K562 (cell line): ENCODE measurements at regions not wholly inside any gene's neighbourhood (a gene's known extent, or its start where the extent isn't known, plus 50 kb on each side); places are given as distances from the start of the nearest gene placed in this dataset.

Experiments used
- ATAC-seq: fragments of 200-7000 bp; cut with Tn5 transposase; 3 replicates; pipeline ENCODE4 v1.9.1; 2020; ENCODE audit warnings: moderate library complexity
- BruUV-seq: library from RNA; stranded (reverse); fragments of 400-500 nt; replicated peaks from 2 replicates; lab custom pipeline; 2021; lab: Mats Ljungman, UMichigan
- CTCF ChIA-PET: fragments of 300-600 bp; formaldehyde crosslinking; extraction: SDS; loops from one replicate; lab custom pipeline; 2021; ENCODE audit warnings: low intra/inter-chr PET ratio; lab: Yijun Ruan, JAX
- POLR2A ChIA-PET: fragments of 300-600, 350-650 bp; sonication (Branson Sonifier 250); formaldehyde crosslinking; extraction: SDS; loops from one replicate; lab custom pipeline; 2021; ENCODE audit warnings: antibody characterized with exemption, inconsistent platforms; lab: Yijun Ruan, JAX
- DNase-seq, 4 experiments: peaks; one replicate each; pipeline versions ENCODE4 v3.0.0 to v3.0.0-alpha.2; 2011 to 2018; ENCODE audit warnings: low spot score in 3 of 4, mixed read lengths in 3 of 4; ENCODE audit errors: extremely low read depth in 1 of 4
- FAIRE-seq: peaks from 2 replicates; lab custom pipeline; 2011; peaks lifted over from hg19 to GRCh38; lab: Jason Lieb, UNC
- H2AFZ ChIP-seq: 2 replicates; pipeline ENCODE4 v1.6.0; 2011; ENCODE audit warnings: low read depth, low read length, control low read depth, inconsistent platforms
- H3K27ac ChIP-seq: fragments of 200-600 bp; 3 replicates; pipeline ENCODE4 v1.8.0; 2011; ENCODE audit warnings: low read depth, mild to moderate bottlenecking, control low read depth, inconsistent platforms, low read length, moderate library complexity, mixed read lengths; ENCODE audit errors: extremely low read depth
- H3K27me3 ChIP-seq, 2 experiments: fragments of 300-600 bp in 1 of 2; 2 replicates in 1 of 2; 3 replicates in 1 of 2; pipeline versions ENCODE4 v1.6.0 to v1.8.0; 2011; ENCODE audit warnings: inconsistent platforms in 2 of 2, low read length in 2 of 2, mild to moderate bottlenecking in 1 of 2, mixed read lengths in 1 of 2, moderate library complexity in 1 of 2; ENCODE audit not compliant: control insufficient read depth in 2 of 2, insufficient read depth in 2 of 2
- H3K36me3 ChIP-seq: fragments of 300-600 bp; 3 replicates; pipeline ENCODE4 v1.8.0; 2011; ENCODE audit warnings: mild to moderate bottlenecking, low read length, inconsistent platforms; ENCODE audit not compliant: control insufficient read depth, insufficient read depth
- H3K4me1 ChIP-seq, 2 experiments: fragments of 200-600 bp in 1 of 2; replicated peaks in 1 of 2; 2 replicates in 1 of 2; 3 replicates in 1 of 2; pipeline versions ENCODE4 v1.5.1 to v1.8.0; 2011; ENCODE audit warnings: inconsistent platforms in 2 of 2, low read length in 2 of 2, mild to moderate bottlenecking in 1 of 2, mixed read lengths in 1 of 2, moderate library complexity in 1 of 2; ENCODE audit not compliant: control insufficient read depth in 2 of 2, insufficient read depth in 2 of 2
- H3K4me2 ChIP-seq: 2 replicates; pipeline ENCODE4 v1.6.1; 2011; ENCODE audit warnings: low read length, control low read depth, inconsistent platforms, mixed read lengths; ENCODE audit not compliant: insufficient read depth
- H3K4me3 ChIP-seq: fragments of 200-600 bp; sonication (generic), shearing (Covaris generic); 2 replicates; pipeline ENCODE4 v1.5.1; 2016; ENCODE audit warnings: control low read depth, inconsistent platforms
- H3K79me2 ChIP-seq: fragments of 200-600 bp; 3 replicates; pipeline ENCODE4 v1.8.0; 2011; ENCODE audit warnings: low read length, inconsistent platforms; ENCODE audit not compliant: control insufficient read depth, insufficient read depth
- H3K9ac ChIP-seq, 2 experiments: 2 replicates each; pipeline versions ENCODE4 v1.6.0 to v1.6.1; 2011; ENCODE audit warnings: low read depth in 2 of 2, low read length in 2 of 2, control low read depth in 1 of 2, inconsistent platforms in 1 of 2, mild to moderate bottlenecking in 1 of 2, mixed read lengths in 1 of 2; ENCODE audit not compliant: insufficient read depth in 1 of 2
- H3K9me1 ChIP-seq: one replicate; pipeline ENCODE4 v1.6.0; 2011; ENCODE audit warnings: inconsistent platforms, mild to moderate bottlenecking, low read length, moderate library complexity; ENCODE audit not compliant: control insufficient read depth, insufficient read depth
- H3K9me3 ChIP-seq: replicated peaks from 2 replicates; pipeline ENCODE4 v1.5.1; 2011; ENCODE audit warnings: low read depth, low read length, inconsistent platforms; ENCODE audit not compliant: control insufficient read depth, insufficient read depth
- H4K20me1 ChIP-seq: replicated peaks from 2 replicates; pipeline ENCODE4 v1.6.1; 2011; ENCODE audit warnings: low read length, inconsistent platforms, mixed read lengths; ENCODE audit not compliant: control insufficient read depth, insufficient read depth
- FOXO4 ChIP-seq: fragments of 450-650 bp; formaldehyde crosslinking; IDR thresholded peaks from 2 replicates; pipeline ENCODE4 v1.4.0; 2020; ENCODE audit warnings: mild to moderate bottlenecking, moderate library complexity
- HDAC1 ChIP-seq, 2 experiments: fragments of 450-650 bp; IDR thresholded peaks; 2 replicates each; pipeline ENCODE4 v1.6.1; 2016 to 2017; ENCODE audit warnings: inconsistent platforms in 1 of 2, mild to moderate bottlenecking in 1 of 2, moderate library complexity in 1 of 2
- MED1 ChIP-seq: sonication (generic); formaldehyde crosslinking; IDR thresholded peaks from 2 replicates; pipeline ENCODE4 v1.8.1; 2023; ENCODE audit warnings: missing genetic modification reagents, borderline replicate concordance
- NONO ChIP-seq, 2 experiments: fragments of 200-400 bp in 1 of 2; fragments of 450-650 bp in 1 of 2; formaldehyde crosslinking in 1 of 2; IDR thresholded peaks; 2 replicates each; pipeline ENCODE4 v1.6.1; 2017; ENCODE audit warnings: low read depth in 2 of 2, mild to moderate bottlenecking in 2 of 2, moderate library complexity in 2 of 2, low read length in 1 of 2
- RFX7 ChIP-seq: fragments of 250-450 bp; sonication (Bioruptor Pico); IDR thresholded peaks from 2 replicates; pipeline ENCODE4 v1.5.1; 2021; ENCODE audit warnings: mild to moderate bottlenecking
- RUNX1 ChIP-seq: sonication (generic); IDR thresholded peaks from 2 replicates; pipeline ENCODE4 v1.6.1; 2016; ENCODE audit warnings: antibody characterized with exemption, low read depth
- THAP12 ChIP-seq: fragments of 250-450 bp; sonication (Bioruptor Pico); IDR thresholded peaks from 2 replicates; pipeline ENCODE4 v1.9.0; 2021; ENCODE audit warnings: mild to moderate bottlenecking, inconsistent platforms
- ZBTB5 ChIP-seq: fragments of 450-650 bp; IDR thresholded peaks from 2 replicates; pipeline ENCODE4 v1.6.1; 2017; ENCODE audit warnings: antibody characterized with exemption
- ZNF280A ChIP-seq: fragments of 450-650 bp; IDR thresholded peaks from 2 replicates; pipeline ENCODE4 v1.6.1; 2018; ENCODE audit warnings: mild to moderate bottlenecking, low read depth; ENCODE audit not compliant: partially characterized antibody
- ZNF282 ChIP-seq: sonication (generic); formaldehyde crosslinking; IDR thresholded peaks from 2 replicates; pipeline ENCODE4 v1.8.1; 2023; ENCODE audit warnings: missing genetic modification reagents
- ZNF764 ChIP-seq: fragments of 250-450 bp; sonication (Bioruptor Pico); IDR thresholded peaks from 2 replicates; pipeline ENCODE4 v1.4.0; 2020; ENCODE audit warnings: low read depth, mild to moderate bottlenecking, moderate library complexity
- WGBS: fragments of 100-300 bp; shearing (Covaris generic); methylation state at CpG from one replicate; pipeline ENCODE4 v1.1.6; 2016; ENCODE audit warnings: low coverage, mixed read lengths; ENCODE audit not compliant: insufficient coverage; ENCODE audit errors: missing lambda C conversion rate; 5-methylcytosine and 5-hydroxymethylcytosine counted together
- in situ Hi-C: fragments of 300-500 bp; cut with MboI; formaldehyde crosslinking; loops from 4 replicates; pipeline ENCODE4 v1.15.0; 2018; ENCODE audit warnings: inconsistent platforms, mixed read lengths
- intact Hi-C: fragments of 100-400 bp; cut with micrococcal nuclease; formaldehyde crosslinking; loops from 2 replicates; pipeline ENCODE4 v1.14.2; 2022
- TF ChIP-seq, protein P1 (sequence below): fragments of 450-650 bp; IDR thresholded peaks from 2 replicates; pipeline ENCODE4 v1.6.1; 2016
- TF ChIP-seq, protein P2 (sequence below): IDR thresholded peaks from 2 replicates; pipeline ENCODE4 v1.6.1; 2011; ENCODE audit not compliant: insufficient read length; ENCODE audit errors: extremely low read depth

GRCh38 chr7:46357290-46357689, 436.2 kb upstream of the IGFBP3 start:
- POLR2A ChIA-PET = interaction anchor here (0.6 kb wide), 1 partner anchor 73 kb away, joined by 3 read pairs; no protein-coding TSS in a partner anchor
- WGBS = 0% methylated on average over 2 of the region's 2 CpGs
- no peak for TF ChIP-seq NONO (IDR thresholded peaks at IDR 0.05; ENCODE audit: low read depth in 2 of 2, low read length in 1 of 2)
- TF ChIP-seq ZNF280A = no peak
- TF ChIP-seq RFX7 = no peak
- TF ChIP-seq, protein P1, sequence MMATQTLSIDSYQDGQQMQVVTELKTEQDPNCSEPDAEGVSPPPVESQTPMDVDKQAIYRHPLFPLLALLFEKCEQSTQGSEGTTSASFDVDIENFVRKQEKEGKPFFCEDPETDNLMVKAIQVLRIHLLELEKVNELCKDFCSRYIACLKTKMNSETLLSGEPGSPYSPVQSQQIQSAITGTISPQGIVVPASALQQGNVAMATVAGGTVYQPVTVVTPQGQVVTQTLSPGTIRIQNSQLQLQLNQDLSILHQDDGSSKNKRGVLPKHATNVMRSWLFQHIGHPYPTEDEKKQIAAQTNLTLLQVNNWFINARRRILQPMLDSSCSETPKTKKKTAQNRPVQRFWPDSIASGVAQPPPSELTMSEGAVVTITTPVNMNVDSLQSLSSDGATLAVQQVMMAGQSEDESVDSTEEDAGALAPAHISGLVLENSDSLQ = no peak
- no peak for TF ChIP-seq THAP12 (CRISPR knock-in tag)
- TF ChIP-seq ZNF282 (CRISPR knock-in tag) = no peak
- no peak for TF ChIP-seq FOXO4
- no peak for TF ChIP-seq MED1 (CRISPR knock-in tag)
- TF ChIP-seq, protein P2, sequence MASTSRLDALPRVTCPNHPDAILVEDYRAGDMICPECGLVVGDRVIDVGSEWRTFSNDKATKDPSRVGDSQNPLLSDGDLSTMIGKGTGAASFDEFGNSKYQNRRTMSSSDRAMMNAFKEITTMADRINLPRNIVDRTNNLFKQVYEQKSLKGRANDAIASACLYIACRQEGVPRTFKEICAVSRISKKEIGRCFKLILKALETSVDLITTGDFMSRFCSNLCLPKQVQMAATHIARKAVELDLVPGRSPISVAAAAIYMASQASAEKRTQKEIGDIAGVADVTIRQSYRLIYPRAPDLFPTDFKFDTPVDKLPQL = no peak
- no peak for TF ChIP-seq ZBTB5
- TF ChIP-seq RUNX1 = no peak
- no peak for TF ChIP-seq HDAC1 (IDR thresholded peaks at IDR 0.05)
- no peak for TF ChIP-seq ZNF764

More at GRCh38 chr7:46357290-46357689, 436.2 kb upstream of the IGFBP3 start:
- H3K27me3 ChIP-seq = no peaks in the 10 kb centered on the region
- no peaks in the 10 kb centered on the region for H3K4me1 ChIP-seq
- no peaks in the 10 kb centered on the region for H3K9me3 ChIP-seq
- no peak overlapping the region for H3K27ac ChIP-seq
- FAIRE-seq = no peak
- no peak overlapping the region for H3K4me3 ChIP-seq
- no peak overlapping the region for H3K4me2 ChIP-seq
- no peak for DNase-seq
- intact Hi-C loops (loop anchor here (10.0 kb wide), 1 partner anchor 432 kb away; the partner anchor contains the start of gene IGFBP3), in situ Hi-C loops (no loop called here)
- H2AFZ ChIP-seq = no peak overlapping the region
- CTCF ChIA-PET = no interaction called here
- no peaks in the 10 kb centered on the region for H4K20me1 ChIP-seq
- H3K9me1 ChIP-seq = no peaks in the 10 kb centered on the region
- ATAC-seq = no peak
- no peak overlapping the region for H3K9ac ChIP-seq
- no peaks in the 10 kb centered on the region for H3K36me3 ChIP-seq
- BruUV-seq = no TSS peak
- no peaks in the 10 kb centered on the region for H3K79me2 ChIP-seq
